ENCODE measurements at regions not wholly inside any gene's neighbourhood (a gene's known extent, or its start where the extent isn't known, plus 50 kb on each side); places are given as distances from the start of the nearest gene placed in this dataset.

DNA sequence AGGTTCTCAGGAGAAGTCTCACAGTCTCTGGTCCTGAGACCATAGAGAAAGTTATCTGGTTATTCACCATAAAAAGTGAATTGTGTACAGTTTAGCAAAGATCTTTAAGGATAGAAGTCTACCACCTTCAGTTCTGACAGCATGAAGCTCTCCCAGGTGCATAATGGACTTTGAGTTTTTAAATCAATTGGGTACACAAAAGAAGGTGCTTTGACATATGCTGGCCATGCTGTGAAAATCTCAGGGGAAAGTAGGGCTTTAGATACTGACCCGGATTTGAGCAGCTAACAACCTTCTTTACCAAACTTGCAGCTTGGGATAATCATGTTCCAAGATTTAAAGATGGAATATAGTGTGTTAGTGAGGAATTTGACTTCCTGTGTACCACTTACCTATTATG, 264.2 kb downstream of the ZSWIM6 start:
- DNase-seq (ENCODE audit: low read depth in 2 of 3, low spot score in 2 of 3): no peak

DNA sequence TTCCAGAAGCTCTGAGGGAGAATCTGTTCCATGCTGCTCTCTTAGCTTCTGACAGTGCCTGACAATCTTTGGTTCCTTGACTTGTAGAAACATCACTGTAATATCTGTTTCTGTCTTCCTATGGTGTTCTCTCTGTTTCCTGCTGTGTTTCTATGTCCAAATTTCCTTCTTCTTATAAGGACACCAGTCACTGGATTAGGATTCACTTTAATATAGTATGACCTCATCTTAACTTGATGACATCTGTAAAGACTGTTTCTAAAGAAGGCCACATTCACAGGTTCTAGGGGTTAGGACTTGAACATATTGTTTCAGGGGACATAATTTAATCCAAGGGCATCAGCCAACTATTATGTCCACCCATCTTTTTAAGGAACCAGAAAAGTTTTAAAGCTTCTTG, 265.6 kb downstream of the ZSWIM6 start:
- DNase-seq (ENCODE audit: low read depth in 2 of 3, low spot score in 2 of 3): no peak

DNA sequence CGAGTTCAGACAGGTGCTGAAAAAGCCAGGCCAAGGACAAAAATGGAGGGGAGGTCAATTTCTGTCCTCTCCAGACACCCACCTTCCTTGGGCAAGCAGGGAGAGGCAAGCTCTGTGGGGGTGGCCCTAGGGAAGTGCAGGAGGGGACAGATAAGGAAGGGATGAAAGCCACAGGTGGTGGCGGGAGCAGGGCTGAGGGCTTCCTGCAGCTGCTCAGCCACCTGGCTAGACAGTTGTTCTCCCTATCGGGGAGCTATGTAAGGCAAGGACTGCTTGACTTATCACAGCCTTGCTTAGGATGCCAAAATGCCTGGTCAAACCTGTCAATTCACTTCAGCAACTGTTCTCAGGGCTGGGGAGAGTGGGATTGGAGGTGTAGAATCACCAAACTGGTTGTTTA, 266.1 kb downstream of the ZSWIM6 start:
- no peak for DNase-seq (ENCODE audit: low read depth in 2 of 3, low spot score in 2 of 3)

DNA sequence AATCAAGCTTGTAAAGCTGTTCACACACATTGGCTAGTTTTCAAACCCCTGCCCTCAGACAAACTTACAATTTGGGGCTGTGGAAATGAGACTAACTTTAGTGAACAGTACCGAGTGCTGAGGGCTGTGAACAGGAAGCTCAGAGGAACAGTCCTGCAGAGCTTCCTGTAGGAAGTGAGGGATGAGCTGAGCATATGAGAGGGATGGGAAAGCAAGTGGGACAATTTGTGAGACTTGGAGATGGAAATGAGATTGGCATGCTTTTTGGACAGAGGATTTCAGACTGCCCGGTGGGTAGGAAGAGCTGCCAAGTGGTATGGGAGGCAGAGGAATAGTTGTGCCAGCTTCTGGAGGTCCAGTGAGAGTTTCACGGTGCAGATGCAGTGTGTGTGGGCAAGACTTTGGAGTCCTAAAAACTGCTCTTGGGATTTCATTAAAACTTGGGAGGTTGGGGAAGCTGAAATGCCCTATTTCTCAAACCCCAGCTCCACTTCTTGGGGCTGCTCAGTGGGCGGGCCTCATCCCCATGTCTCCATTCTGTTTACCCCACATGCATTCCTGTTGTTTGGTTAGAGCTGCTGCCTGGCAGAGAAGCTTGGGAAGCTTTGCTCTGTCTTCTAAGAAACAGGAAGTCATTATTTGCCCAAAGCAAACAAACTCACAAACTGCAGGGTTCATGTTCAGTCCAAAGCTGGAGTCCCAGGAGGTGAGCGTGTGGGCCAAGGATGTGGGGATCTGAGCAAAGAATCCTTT, 267.5 kb downstream of the ZSWIM6 start:
- DNase-seq (ENCODE audit: low read depth in 2 of 3, low spot score in 2 of 3): no peak

DNA sequence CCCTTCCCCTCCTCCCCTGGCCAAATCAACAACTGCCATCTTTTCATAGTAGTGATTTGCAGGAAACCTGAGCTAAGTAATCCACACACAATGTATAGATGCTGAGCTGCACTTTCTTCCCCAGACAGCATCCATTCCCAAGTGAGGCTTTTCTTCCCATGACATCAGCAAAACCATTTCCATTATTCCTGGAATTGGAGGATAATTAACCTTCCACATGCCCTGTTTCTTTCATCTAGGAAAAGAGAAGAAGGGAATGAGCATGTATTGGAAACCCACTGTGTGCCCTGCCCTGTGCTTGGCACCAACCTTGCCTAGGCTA, 268.0 kb downstream of the ZSWIM6 start:
- DNase-seq (ENCODE audit: low read depth in 2 of 3, low spot score in 2 of 3): no peak

DNA sequence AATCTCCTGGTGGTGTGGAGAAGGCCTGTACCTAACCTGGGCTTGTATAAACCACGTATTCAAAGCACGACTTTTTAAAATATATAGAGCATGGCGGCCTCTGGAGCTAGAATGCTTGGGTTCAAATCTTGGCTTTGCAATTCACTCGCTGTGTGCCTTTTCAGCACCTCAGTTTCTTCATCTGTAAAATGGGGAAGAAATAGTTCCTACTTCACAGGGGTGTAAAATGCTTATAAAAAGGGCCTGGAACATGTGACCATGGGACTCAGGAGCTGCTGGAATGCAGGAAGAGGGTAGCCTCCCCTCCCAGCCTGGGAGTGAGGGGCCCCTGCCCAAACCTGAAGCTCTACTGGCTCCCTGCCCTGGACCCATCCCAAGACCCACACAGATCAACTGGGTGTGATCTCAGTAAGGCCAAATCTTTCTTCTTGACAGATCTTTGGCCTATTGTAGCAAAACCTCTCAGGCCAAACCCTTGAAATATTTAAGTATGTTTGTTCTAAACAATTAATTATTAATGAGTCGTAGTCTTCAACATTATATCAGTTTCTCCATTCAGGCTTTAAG, 269.0 kb downstream of the ZSWIM6 start:
- DNase-seq (ENCODE audit: low read depth in 2 of 3, low spot score in 2 of 3): no peak

DNA sequence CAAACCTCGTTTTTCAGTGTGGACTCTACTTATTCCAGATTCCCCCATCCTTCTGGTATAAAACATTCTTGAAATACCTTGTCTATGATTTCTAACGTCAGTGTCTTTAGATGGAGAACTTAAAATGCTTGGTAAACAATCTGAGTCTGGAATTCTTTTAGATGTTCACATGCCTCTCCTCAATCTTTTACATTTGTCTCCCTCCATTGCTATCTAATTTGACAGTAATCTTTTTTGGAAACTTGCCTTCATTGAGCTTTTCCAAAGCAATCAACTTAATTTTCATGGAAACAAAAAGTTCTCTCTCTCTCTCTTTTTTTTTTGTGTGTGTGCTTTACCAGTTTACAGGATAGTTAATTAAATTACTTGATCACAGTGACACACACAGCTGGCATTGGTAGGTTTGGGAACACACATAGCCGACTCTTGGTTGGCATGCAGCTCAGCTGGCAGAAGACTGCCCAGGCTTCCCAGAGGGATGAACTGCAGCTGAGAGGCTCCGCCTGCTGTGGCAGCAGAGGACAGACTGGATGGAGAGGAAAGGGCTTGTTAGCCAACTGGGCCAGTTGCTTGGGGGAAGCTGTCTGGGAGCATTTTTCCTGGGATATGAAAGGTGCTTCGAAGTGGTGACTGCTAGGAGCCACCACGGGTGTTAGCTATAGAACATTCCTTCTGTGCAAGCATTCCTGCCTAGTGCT, 271.3 kb downstream of the ZSWIM6 start:
- DNase-seq (ENCODE audit: low read depth in 2 of 3, low spot score in 2 of 3): no peak

DNA sequence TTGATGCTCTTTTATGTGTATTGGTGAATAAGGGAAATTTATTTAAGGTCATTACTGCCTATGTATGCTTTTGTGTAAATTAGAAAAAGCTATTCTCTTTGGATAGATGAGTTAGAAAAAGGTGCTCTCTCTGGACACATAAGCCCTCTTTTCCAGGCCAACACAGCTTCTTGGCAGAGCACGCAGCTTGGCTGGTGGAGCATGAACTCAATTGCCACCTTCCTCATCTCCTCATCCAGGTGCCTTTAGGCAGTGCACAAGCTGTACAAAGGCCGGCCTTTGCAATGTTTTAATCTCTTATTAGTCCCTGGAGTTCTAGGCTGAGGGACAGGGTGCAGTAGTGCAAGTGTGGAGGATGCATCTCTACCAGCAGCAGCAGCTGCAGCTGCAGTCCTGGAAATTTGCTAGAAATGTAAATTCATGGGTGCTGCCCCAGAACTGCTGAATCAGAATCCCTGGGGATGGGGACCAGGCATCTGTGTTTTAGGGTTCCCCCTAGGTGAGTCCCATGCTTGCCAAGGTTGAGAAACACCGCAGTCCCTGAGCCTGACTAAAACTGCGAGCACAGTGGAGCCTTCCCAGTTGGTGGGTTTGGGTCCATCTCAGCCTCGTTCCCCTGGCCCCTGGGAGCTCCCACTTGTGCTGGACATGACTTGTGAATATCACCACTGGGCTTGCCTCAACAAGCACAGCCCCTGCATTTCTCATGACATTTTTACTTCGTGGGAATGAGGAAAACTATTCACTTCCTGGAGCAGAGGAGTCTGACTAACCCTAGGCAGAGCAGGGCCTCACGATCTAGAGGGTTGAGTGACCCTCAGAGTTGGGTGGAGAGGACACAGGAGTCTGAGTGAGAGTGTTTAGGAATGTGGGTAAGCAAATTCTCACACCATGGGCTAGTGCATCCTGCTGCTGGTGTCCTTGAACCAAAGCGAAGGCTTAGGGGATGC, 272.3 kb downstream of the ZSWIM6 start:
- DNase-seq (ENCODE audit: low read depth in 2 of 3, low spot score in 2 of 3): no peak

DNA sequence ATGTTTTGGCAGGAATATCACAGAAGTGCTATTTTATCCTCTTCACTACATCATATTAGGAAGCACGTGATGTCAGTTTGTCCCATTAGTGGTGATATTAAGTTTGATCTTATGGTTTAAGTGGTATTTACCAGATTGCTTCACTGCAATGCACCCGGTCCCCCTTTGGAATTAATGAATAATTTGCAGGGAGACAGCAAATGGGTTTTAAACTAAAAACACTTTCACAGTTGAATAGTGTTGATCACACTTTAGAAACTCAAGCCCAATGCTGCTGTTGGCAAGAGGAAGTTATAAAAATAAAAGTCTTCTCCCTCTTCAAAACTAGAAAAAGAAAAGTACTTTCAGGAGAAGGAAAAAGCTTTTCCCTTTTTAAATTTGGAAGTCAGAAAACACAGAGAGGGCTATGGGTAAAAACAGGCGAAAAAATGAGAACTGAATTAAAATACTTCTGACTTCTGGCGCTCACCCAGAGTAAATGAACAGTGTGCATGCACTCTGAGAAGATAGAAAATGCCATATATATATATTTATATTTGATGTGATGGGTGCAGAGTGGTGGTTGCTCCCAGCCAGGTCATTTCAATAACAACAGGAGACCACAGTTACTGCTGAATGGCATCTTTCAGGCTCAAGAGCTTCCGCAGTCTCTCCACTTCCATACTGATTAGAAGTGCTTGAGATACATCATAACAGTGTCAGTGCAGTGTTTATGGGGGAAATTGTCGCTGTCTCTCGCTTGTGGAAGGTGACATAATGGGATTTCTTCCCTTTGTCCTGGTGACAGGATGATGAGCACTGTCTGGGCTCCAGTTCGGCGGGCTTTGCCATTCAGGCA, 278.0 kb downstream of the ZSWIM6 start:
- no peak for DNase-seq (ENCODE audit: low read depth in 2 of 3, low spot score in 2 of 3)

DNA sequence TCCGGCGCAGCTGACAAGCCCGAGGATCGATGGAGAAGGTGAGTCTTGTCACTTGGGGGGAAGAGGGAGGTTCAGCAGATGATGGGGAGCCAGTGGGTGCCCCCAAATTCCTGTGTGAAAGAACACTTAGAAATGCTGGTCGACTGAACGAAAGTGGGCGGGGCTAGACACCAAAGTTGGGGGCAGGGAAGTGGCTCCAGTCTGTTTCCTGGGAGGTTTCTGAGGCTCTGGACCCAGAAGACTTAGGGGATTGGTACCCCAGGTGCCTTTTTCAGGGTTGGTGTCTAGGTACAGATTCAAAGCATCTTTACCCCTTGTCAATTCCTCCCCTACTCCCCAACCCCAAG, 278.6 kb downstream of the ZSWIM6 start:
- DNase-seq (ENCODE audit: low read depth in 2 of 3, low spot score in 2 of 3): no peak

DNA sequence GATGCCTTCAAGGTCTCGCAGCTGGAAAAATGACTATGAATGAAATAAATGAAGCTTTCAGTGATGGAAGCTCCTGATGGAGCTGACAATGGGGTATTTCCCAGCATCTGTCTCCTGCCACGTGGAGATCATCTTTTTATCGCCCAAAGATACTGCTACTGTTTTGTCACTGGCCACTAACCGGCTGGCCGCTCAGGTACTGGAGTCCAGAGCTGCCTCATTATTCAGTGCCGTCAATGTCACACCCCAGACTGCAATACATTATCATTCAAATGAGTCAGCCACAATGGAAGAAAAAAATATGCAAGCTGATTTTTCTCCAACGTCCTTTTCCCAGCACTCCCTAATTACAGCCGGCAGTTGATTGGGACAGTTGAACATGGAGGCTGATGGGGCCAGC, 280.4 kb downstream of the ZSWIM6 start:
- DNase-seq (ENCODE audit: low read depth in 2 of 3, low spot score in 2 of 3): no peak

DNA sequence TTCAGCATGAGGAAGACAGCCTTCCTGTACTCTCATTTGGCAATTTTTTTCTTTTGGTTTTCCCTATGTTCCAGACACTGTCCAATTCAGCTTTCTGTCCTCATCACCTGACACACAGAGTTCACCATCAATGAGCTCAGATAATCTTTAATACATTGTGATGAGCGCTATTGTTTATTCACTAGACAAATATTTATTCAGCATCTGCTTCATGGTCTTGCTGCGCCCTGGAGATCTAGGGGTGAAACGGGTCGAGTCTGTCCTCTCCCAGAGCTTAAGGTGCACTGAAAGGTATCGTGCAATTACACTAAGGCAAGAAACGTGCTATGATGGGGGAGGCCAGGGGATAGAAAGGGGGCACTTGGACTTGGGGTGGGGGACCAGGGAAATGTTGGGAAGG, 281.6 kb downstream of the ZSWIM6 start:
- no peak for DNase-seq (ENCODE audit: low read depth in 2 of 3, low spot score in 2 of 3)

DNA sequence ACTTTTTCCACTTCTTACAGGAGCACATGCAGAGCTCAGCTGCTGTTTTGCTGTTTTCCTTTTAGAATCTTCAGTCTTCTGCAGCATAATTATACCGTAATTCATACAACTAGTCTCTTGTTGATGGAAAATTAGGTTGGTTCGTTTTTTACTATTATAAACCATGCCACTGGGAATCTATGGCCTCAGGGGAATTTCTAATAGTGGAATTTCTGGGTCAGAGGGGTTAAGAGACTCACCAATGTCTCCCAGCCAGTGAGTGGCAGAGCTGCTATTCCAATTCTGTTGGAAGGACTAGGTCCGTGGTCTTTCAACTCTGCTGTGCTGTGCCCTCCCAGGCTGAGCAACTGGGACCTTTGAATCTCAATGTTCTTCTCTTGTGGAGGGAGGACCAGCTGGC, 282.5 kb downstream of the ZSWIM6 start:
- DNase-seq (ENCODE audit: low read depth in 2 of 3, low spot score in 2 of 3): no peak

DNA sequence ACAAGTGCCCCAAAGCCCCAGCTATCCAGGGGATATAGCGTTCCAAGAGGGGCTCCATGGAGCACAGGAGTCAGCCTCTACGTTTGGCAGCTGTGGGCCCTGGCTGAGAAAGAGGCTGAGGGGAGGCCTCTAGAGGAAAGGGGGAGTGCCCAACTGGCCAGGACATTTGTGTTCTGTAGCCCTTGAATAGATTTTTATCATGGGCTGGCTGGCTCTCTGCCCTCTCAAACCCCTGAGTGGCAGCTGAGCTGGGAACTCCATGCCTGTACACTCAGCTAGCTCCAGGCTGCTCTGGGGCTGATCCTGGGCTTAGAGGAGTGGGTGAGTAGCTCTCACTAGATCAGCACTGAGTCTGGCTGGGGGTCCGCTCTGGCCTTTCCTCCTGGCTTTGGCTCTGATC, 285.0 kb downstream of the ZSWIM6 start:
- no peak for DNase-seq (ENCODE audit: low read depth in 2 of 3, low spot score in 2 of 3)

DNA sequence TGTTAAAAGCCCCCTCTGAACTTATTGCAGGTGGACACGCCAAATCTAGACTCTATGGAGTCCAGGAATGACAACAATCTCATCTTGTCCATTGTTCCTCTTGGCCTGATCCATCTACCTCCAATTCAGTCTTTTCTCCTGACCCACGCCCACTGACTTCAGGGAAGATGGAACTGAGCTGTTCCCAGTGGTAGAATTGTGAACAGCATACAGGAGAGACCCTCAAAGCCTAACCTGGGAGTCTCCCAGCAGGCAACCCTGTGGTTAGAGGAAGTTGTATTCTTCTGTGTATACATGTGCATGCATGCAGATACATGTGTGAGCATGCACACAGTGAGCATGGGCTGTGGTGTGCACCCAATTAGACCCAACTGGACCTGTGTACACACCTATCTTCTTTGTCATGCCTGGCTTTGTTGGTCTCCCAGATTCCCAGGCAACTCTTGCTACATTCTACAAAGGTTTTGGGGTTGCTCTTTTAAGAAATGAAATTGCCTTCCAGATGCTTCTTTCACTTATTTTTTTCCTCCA, 286.0 kb downstream of the ZSWIM6 start:
- no peak for DNase-seq (ENCODE audit: low read depth in 2 of 3, low spot score in 2 of 3)

DNA sequence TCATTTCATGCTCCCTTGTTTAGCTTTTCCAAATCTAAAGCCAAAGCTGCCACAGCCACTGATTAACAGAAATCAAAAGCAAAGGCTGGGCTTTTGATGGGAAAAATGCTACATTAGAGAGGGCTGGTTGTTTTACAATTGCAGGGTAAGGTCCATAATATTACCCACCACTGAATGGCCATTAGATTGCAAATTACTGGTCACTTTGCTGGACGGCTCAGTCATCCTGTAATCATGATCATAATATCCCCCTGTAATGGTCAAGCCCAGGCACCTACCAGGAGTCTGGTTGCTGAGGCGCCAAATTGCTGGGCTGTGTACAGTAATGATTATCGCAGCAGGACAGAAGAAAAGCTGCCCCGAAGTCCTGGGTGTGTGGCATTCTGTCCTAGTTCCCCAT, 286.5 kb downstream of the ZSWIM6 start:
- DNase-seq (ENCODE audit: low read depth in 2 of 3, low spot score in 2 of 3): no peak

DNA sequence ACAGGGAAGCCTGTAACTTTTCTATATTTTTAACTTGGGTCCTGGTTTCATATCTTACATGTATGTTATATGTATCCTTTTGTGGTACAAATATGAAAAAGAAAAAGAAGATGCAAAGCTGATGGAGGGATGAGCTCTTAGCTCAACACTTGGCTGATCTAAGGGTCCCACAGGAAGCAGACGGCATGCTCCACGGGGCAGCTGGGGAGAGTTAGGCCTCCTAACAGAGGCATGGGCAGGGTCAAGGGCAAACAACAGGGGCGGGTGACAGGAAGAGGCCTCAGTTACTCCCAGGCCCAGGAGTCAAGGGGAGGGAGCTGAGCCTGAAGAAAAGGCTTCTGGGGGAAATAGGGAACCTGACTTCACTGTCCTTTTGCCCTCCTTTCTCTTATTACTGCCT, 287.2 kb downstream of the ZSWIM6 start:
- DNase-seq (ENCODE audit: low read depth in 2 of 3, low spot score in 2 of 3): no peak

DNA sequence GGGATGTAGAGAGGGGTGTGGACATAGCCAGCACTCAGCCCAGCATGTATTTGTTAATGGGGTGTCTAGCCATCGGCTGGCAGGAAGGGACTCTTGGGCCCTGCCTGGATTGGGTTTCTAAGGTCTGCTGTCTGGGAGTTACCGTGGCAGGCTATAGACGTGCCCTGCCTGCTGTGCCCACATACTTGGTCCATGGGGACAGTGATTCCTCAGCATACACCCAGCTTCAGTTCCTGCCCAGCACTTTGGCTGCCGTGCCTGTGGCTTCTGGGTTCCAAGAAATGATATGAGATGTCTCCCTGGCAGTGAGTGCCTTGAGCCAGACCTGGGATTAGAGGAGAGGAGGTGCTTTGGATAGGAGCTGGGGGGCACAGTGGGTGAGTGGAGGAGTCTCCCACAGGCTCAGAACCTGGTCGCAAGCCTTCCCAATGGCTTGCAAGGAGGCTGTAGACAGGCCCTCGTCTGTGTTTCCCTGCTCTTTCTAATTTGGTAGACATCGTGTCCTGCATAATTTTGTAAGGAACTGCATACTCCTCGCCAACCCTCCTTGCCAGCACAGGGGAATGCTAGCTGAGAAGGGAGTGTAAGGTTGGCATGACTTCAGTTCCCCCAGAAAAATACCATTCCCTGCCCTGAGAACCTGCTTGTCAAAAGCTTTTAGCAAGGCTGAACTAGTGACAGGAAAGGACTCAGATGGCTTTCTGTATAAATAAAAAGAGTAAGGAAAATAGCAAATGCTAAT, 287.9 kb downstream of the ZSWIM6 start:
- DNase-seq (ENCODE audit: low read depth in 2 of 3, low spot score in 2 of 3): no peak

DNA sequence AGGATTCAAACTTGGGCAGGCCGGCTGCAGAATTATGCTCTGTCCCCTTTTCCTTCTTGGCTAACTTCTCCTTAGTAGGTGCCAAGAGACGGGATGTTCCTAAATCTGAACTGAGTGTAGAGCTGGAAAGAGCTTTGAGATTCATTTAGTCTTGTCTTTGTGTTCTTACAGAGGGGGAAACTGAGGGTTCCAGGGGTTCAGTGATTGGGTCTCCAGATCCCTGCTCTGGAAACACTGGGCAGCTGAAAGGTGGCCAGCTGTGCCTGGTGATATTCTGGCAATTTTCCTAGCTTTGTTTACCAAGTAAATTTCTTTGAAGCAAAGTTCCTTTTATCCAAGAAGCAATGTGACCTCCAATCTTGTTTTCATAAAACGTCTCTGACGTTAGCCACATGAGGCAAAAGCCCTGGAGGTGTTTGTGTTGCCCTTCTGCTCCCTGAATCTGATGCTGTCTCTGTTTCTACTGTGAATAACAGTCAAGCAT, 288.7 kb downstream of the ZSWIM6 start:
- no peak for DNase-seq (ENCODE audit: low read depth in 2 of 3, low spot score in 2 of 3)

DNA sequence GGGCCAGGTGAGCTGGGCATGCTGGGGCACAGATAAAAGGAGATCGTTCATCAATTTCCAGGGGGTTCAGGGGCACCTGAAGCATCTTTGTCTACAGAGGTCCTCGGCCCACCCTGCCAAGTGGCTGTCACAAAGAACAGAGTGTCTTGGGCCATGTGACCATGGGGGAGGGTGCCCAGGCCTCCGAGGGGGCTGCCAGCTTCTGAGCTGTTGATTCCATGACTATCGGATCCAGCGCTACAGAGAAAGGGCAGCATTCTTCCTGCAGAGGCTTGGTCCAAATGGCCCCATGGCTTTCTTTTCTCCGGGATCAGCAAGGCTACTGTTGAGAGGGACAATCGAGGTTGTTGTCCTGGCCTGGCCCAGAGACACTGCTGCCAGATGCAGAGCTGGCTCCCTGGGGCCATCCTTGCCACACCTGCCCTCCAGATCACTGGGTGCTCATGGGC, 289.2 kb downstream of the ZSWIM6 start:
- no peak for DNase-seq (ENCODE audit: low read depth in 2 of 3, low spot score in 2 of 3)
